H54 (cell line): ENCODE measurements at regions not wholly inside any gene's neighbourhood (a gene's known extent, or its start where the extent isn't known, plus 50 kb on each side); places are given as distances from the start of the nearest gene placed in this dataset.

Experiments
- DNase-seq: peaks from one replicate; pipeline ENCODE4 v3.0.0; 2011; ENCODE audit warnings: low spot score, mixed read lengths; ENCODE audit not compliant: insufficient read length
- FAIRE-seq: peaks from 3 replicates; lab custom pipeline; 2011; peaks lifted over from hg19 to GRCh38; lab: Jason Lieb, UNC
- POLR2A ChIP-seq: IDR thresholded peaks from 2 replicates; pipeline ENCODE4 v1.6.1; 2011; ENCODE audit warnings: low read depth, mild to moderate bottlenecking, low read length

- no peak for TF ChIP-seq POLR2A
- FAIRE-seq (no peak), DNase-seq (no peak)
Observed at GRCh38 chr14:94935706-94936300, 165.9 kb upstream of the GSC start.

- no peak for TF ChIP-seq POLR2A
- DNase-seq, result no peak
- no peak for FAIRE-seq
Observed at GRCh38 chr14:94934276-94934810, 164.4 kb upstream of the GSC start.

- TF ChIP-seq POLR2A, result no peak
- FAIRE-seq (no peak), DNase-seq (no peak)
Observed at GRCh38 chr14:94933486-94933885, 163.6 kb upstream of the GSC start.

- DNase-seq (no peak), FAIRE-seq (no peak)
- TF ChIP-seq POLR2A, result no peak
Observed at GRCh38 chr14:94932589-94932988, 162.7 kb upstream of the GSC start.

GRCh38 chr14:94930690-94931089 lies 160.8 kb upstream of the GSC start:
- FAIRE-seq, result no peak
- TF ChIP-seq POLR2A, result no peak
- no peak for DNase-seq

- DNase-seq (no peak), FAIRE-seq (no peak)
- TF ChIP-seq POLR2A, result no peak
Observed at GRCh38 chr14:94929354-94929753, 159.4 kb upstream of the GSC start.

GRCh38 chr14:94926176-94926575 lies 156.3 kb upstream of the GSC start:
- FAIRE-seq (no peak), DNase-seq (no peak)
- no peak for TF ChIP-seq POLR2A

- no peak for FAIRE-seq
- no peak for DNase-seq
Observed at GRCh38 chr14:94925416-94926173, 155.7 kb upstream of the GSC start.

GRCh38 chr14:94924189-94924588 lies 154.3 kb upstream of the GSC start:
- no peak for DNase-seq
- no peak for TF ChIP-seq POLR2A
- FAIRE-seq, result no peak

More at GRCh38 chr14:94925416-94926173, 155.7 kb upstream of the GSC start:
- no peak for TF ChIP-seq POLR2A

- DNase-seq (no peak), FAIRE-seq (no peak)
- no peak for TF ChIP-seq POLR2A
Observed at GRCh38 chr14:94923786-94924185, 153.9 kb upstream of the GSC start.

- no peak for TF ChIP-seq POLR2A
- FAIRE-seq, result no peak
- DNase-seq, result no peak
Observed at GRCh38 chr14:94922595-94923239, 152.8 kb upstream of the GSC start.

- no peak for FAIRE-seq
- no peak for DNase-seq
Observed at GRCh38 chr14:94921882-94922585, 152.1 kb upstream of the GSC start.

GRCh38 chr14:94921456-94921855 lies 151.5 kb upstream of the GSC start:
- no peak for DNase-seq
- no peak for TF ChIP-seq POLR2A
- no peak for FAIRE-seq

More at GRCh38 chr14:94921882-94922585, 152.1 kb upstream of the GSC start:
- TF ChIP-seq POLR2A, result no peak
